Esophagus squamous epithelium (tissue), 4 donors: ENCODE measurements at regions not wholly inside any gene's neighbourhood (a gene's known extent, or its start where the extent isn't known, plus 50 kb on each side); places are given as distances from the start of the nearest gene placed in this dataset.

Source experiments
- CTCF ChIP-seq, 6 experiments: fragments of 450-650 bp in 4 of 6; fragments of 200-600 bp in 2 of 6; sonication (generic) in 2 of 6; IDR thresholded peaks; one replicate each; pipeline ENCODE4 v1.5.1; 2016 to 2019; ENCODE audit warnings: antibody characterized with exemption in 6 of 6, mild to moderate bottlenecking in 4 of 6, moderate library complexity in 4 of 6
- POLR2A ChIP-seq, 4 donors: fragments of 450-650 bp; IDR thresholded peaks; one replicate each; pipeline ENCODE4 v1.6.1; 2017; ENCODE audit warnings: antibody characterized with exemption in 4 of 4, mild to moderate bottlenecking in 4 of 4, moderate library complexity in 3 of 4

GRCh38 chr14:53448682-53449081 lies 295.6 kb upstream of the DDHD1 start:
- TF ChIP-seq CTCF (IDR thresholded peaks at IDR 0.05) = no peak
- TF ChIP-seq POLR2A (IDR thresholded peaks at IDR 0.05) = no peak
